Activated CD4-positive, alpha-beta T cell treated with anti-CD3 and anti-CD28 coated beads, Interleukin-2, amount 50 U/mL, for 48 hours (primary cell): ENCODE measurements at regions not wholly inside any gene's neighbourhood (a gene's known extent, or its start where the extent isn't known, plus 50 kb on each side); places are given as distances from the start of the nearest gene placed in this dataset.

ENCODE experiments used
- DNase-seq, 2 experiments: peaks; one replicate each; pipeline ENCODE4 v3.0.0-alpha.2; 2020

- no peak for DNase-seq
Observed at GRCh38 chr14:51307551-51307950, 67.5 kb downstream of the TMX1 start.

- DNase-seq, result no peak
Observed at GRCh38 chr14:51308866-51309265, 68.8 kb downstream of the TMX1 start.

GRCh38 chr14:51310505-51310944 lies 70.5 kb downstream of the TMX1 start:
- no peak for DNase-seq

GRCh38 chr14:51314321-51315015 lies 74.4 kb downstream of the TMX1 start:
- DNase-seq, result no peak

GRCh38 chr14:51317373-51317772 lies 77.3 kb downstream of the TMX1 start:
- DNase-seq, result no peak

- no peak for DNase-seq
Observed at GRCh38 chr14:51318813-51319597, 79.0 kb downstream of the TMX1 start.

GRCh38 chr14:51321036-51321435 lies 81.0 kb downstream of the TMX1 start:
- DNase-seq, result no peak

- no peak for DNase-seq
Observed at GRCh38 chr14:51323492-51323891, 83.4 kb downstream of the TMX1 start.

- DNase-seq, result no peak
Observed at GRCh38 chr14:51327376-51327775, 87.3 kb downstream of the TMX1 start.

- DNase-seq, result peak; percentile 30 to 54
Observed at GRCh38 chr14:51328064-51328771, 88.2 kb downstream of the TMX1 start.

- DNase-seq, result no peak
Observed at GRCh38 chr14:51328772-51329353, 88.8 kb downstream of the TMX1 start.

- DNase-seq, result no peak
Observed at GRCh38 chr14:51331486-51332367, 91.7 kb downstream of the TMX1 start.

GRCh38 chr14:51333299-51333698 lies 93.3 kb downstream of the TMX1 start:
- DNase-seq, result no peak

- DNase-seq, result no peak
Observed at GRCh38 chr14:51333901-51334521, 94.0 kb downstream of the TMX1 start.

- DNase-seq, result no peak
Observed at GRCh38 chr14:51334566-51334965, 94.5 kb downstream of the TMX1 start.

- no peak for DNase-seq
Observed at GRCh38 chr14:51335531-51335930, 95.5 kb downstream of the TMX1 start.

- no peak for DNase-seq
Observed at GRCh38 chr14:51335961-51336723, 96.1 kb downstream of the TMX1 start.

GRCh38 chr14:51336734-51337133 lies 96.7 kb downstream of the TMX1 start:
- no peak for DNase-seq

GRCh38 chr14:51337520-51337919 lies 97.5 kb downstream of the TMX1 start:
- no peak for DNase-seq

- no peak for DNase-seq
Observed at GRCh38 chr14:51341338-51341737, 101.3 kb downstream of the TMX1 start.

- DNase-seq, result no peak
Observed at GRCh38 chr14:51342226-51342625, 102.2 kb downstream of the TMX1 start.
